OCI-LY7 (cell line): ENCODE measurements at regions not wholly inside any gene's neighbourhood (a gene's known extent, or its start where the extent isn't known, plus 50 kb on each side); places are given as distances from the start of the nearest gene placed in this dataset.

Experiments used
- EZH2phosphoT487 ChIP-seq: fragments of 200-600 bp; sonication (generic); IDR thresholded peaks from 2 replicates; pipeline ENCODE4 v1.6.1; 2018; ENCODE audit warnings: low read depth, borderline replicate concordance, mild to moderate bottlenecking, mixed run types, antibody characterized with exemption, low read length, moderate library complexity, mixed read lengths
- TF ChIP-seq, protein P1 (sequence below): fragments of 200-600 bp; sonication (generic); conservative IDR thresholded peaks from 2 replicates; pipeline ENCODE4 v1.5.1; 2014; ENCODE audit warnings: mild to moderate bottlenecking, antibody characterized with exemption, low read length, moderate library complexity, mixed read lengths

GRCh38 chr5:33287242-33287641 lies 153.5 kb upstream of the TARS1 start:
- TF ChIP-seq, protein P1, sequence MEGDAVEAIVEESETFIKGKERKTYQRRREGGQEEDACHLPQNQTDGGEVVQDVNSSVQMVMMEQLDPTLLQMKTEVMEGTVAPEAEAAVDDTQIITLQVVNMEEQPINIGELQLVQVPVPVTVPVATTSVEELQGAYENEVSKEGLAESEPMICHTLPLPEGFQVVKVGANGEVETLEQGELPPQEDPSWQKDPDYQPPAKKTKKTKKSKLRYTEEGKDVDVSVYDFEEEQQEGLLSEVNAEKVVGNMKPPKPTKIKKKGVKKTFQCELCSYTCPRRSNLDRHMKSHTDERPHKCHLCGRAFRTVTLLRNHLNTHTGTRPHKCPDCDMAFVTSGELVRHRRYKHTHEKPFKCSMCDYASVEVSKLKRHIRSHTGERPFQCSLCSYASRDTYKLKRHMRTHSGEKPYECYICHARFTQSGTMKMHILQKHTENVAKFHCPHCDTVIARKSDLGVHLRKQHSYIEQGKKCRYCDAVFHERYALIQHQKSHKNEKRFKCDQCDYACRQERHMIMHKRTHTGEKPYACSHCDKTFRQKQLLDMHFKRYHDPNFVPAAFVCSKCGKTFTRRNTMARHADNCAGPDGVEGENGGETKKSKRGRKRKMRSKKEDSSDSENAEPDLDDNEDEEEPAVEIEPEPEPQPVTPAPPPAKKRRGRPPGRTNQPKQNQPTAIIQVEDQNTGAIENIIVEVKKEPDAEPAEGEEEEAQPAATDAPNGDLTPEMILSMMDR, result no peak
- no peak for TF ChIP-seq EZH2phosphoT487
